ENCODE measurements at regions not wholly inside any gene's neighbourhood (a gene's known extent, or its start where the extent isn't known, plus 50 kb on each side); places are given as distances from the start of the nearest gene placed in this dataset.

DNA sequence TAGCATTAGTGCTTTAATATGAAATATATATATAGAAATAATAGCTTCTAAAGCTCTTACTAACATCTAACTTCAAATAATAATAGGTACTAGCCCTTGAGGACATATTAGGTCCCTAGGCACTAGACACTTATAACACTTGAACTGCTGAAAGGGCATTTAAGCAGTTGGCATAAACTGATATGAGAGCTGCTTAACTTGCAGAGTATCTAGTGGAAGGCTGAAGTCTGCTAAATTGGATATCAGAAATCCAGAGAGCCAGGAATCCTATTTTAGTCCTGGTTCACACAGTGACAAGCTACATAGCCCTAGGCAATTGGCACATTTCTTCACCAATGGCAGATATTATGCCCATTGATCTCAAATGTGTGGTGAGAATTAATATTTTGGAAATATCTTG lies 326.9 kb upstream of the UBE2E3 start:
- DNase-seq (ENCODE audit: low spot score): no peak
- Histone ChIP-seq H3K36me3 (no peaks in the 10 kb centered on the region), H3K27me3 (replicated peaks; ENCODE audit: insufficient read depth) (no peaks in the 10 kb centered on the region), H3K4me3 (no peak overlapping the region), H3K4me1 (replicated peaks) (no peaks in the 10 kb centered on the region), H3K27ac (no peak overlapping the region), H3K9me3 (no peaks in the 10 kb centered on the region)
- intact Hi-C loops (cut with DNase I): no loop called here
- TF ChIP-seq, protein P1, sequence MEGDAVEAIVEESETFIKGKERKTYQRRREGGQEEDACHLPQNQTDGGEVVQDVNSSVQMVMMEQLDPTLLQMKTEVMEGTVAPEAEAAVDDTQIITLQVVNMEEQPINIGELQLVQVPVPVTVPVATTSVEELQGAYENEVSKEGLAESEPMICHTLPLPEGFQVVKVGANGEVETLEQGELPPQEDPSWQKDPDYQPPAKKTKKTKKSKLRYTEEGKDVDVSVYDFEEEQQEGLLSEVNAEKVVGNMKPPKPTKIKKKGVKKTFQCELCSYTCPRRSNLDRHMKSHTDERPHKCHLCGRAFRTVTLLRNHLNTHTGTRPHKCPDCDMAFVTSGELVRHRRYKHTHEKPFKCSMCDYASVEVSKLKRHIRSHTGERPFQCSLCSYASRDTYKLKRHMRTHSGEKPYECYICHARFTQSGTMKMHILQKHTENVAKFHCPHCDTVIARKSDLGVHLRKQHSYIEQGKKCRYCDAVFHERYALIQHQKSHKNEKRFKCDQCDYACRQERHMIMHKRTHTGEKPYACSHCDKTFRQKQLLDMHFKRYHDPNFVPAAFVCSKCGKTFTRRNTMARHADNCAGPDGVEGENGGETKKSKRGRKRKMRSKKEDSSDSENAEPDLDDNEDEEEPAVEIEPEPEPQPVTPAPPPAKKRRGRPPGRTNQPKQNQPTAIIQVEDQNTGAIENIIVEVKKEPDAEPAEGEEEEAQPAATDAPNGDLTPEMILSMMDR (IDR thresholded peaks at IDR 0.05): no peak
- no peak for TF ChIP-seq POLR2AphosphoS5 (IDR thresholded peaks at IDR 0.05)
- no peak for TF ChIP-seq POLR2A (IDR thresholded peaks at IDR 0.05)

DNA sequence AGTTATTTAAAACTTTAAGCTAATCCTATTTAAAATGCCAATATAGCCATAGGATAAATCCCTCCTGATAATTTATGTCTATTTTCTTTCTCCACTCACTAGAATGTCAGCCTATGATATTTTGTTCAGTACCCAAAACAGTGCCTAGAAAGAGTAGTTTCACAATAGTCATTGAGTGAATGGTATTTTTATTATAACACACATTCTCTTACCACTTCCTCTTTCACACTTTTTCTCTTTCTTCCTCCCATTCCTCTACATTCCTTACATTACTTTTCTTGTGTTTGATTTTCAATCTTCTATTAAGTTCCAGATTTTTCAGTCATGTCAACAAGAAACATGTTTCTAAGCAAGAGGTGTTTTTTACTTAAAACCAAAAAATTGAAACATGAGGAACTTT lies 327.6 kb upstream of the UBE2E3 start:
- intact Hi-C loops (cut with DNase I): no loop called here
- H3K9me3 ChIP-seq: no peaks in the 10 kb centered on the region
- no peak overlapping the region for H3K27ac ChIP-seq
- H3K4me3 ChIP-seq: no peak overlapping the region
- TF ChIP-seq POLR2A (IDR thresholded peaks at IDR 0.05): no peak
- TF ChIP-seq, protein P1 (IDR thresholded peaks at IDR 0.05): no peak
- TF ChIP-seq POLR2AphosphoS5 (IDR thresholded peaks at IDR 0.05): no peak
- no peak for DNase-seq (ENCODE audit: low spot score)
- H3K27me3 ChIP-seq (replicated peaks; ENCODE audit: insufficient read depth): no peaks in the 10 kb centered on the region
- H3K36me3 ChIP-seq: no peaks in the 10 kb centered on the region
- no peaks in the 10 kb centered on the region for H3K4me1 ChIP-seq (replicated peaks)

DNA sequence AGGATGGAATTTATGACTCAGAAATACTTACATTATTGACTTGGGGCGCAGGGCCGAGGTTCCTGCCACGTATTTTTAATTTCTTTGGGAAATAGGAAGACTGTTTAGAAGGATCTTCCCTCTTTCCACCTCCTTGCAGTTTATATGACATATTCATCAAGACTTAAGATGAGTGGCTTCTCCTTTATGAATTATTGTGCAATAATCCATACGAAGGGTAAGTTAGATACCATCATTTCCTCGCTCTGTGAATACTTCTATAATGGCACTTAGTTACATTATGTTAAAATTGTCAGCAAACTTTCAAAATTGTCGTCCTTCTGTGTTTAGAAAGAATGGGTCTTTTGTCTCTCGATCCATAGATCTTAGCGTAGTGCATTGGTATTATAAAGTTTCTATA lies 328.8 kb upstream of the UBE2E3 start:
- no peaks in the 10 kb centered on the region for H3K9me3 ChIP-seq
- TF ChIP-seq POLR2A (IDR thresholded peaks at IDR 0.05): no peak
- TF ChIP-seq, protein P1 (IDR thresholded peaks at IDR 0.05): no peak
- no peak for TF ChIP-seq POLR2AphosphoS5 (IDR thresholded peaks at IDR 0.05)
- no peak for DNase-seq (ENCODE audit: low spot score)
- H3K4me3 ChIP-seq: no peak overlapping the region
- no peaks in the 10 kb centered on the region for H3K36me3 ChIP-seq
- intact Hi-C loops (cut with DNase I): no loop called here
- WGBS: 79% methylated on average over 8 of the region's 8 CpGs
- no peaks in the 10 kb centered on the region for H3K4me1 ChIP-seq (replicated peaks)
- no peaks in the 10 kb centered on the region for H3K27me3 ChIP-seq (replicated peaks; ENCODE audit: insufficient read depth)
- H3K27ac ChIP-seq: no peak overlapping the region

DNA sequence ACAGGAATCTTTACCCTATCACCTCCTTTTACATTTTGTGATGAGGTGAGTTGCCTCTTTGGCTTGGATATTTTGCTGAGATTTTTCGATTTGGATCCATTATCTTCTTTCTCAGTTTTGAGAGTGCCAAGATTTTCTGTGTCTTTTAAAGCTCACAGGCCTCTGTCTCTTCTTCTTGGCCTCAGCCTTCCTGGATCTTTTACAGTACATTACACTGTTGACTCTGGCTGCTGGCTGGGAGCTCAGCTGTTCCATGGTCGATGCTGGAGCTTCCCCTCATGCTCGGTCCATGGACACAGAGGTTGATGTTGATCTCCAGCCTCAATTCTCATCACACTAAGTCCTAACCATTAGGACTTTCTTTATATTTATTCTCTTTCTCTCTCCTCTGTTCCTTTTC lies 332.8 kb upstream of the UBE2E3 start:
- Histone ChIP-seq H3K9me3 (no peaks in the 10 kb centered on the region), H3K27me3 (replicated peaks; ENCODE audit: insufficient read depth) (no peaks in the 10 kb centered on the region), H3K4me3 (no peak overlapping the region), H3K27ac (no peak overlapping the region), H3K4me1 (replicated peaks) (no peaks in the 10 kb centered on the region), H3K36me3 (no peaks in the 10 kb centered on the region)
- intact Hi-C loops (cut with DNase I): no loop called here
- WGBS: 29% methylated on average over 3 of the region's 3 CpGs
- no peak for TF ChIP-seq POLR2A (IDR thresholded peaks at IDR 0.05)
- TF ChIP-seq POLR2AphosphoS5 (IDR thresholded peaks at IDR 0.05): no peak
- TF ChIP-seq, protein P1 (IDR thresholded peaks at IDR 0.05): no peak
- DNase-seq (ENCODE audit: low spot score): no peak

DNA sequence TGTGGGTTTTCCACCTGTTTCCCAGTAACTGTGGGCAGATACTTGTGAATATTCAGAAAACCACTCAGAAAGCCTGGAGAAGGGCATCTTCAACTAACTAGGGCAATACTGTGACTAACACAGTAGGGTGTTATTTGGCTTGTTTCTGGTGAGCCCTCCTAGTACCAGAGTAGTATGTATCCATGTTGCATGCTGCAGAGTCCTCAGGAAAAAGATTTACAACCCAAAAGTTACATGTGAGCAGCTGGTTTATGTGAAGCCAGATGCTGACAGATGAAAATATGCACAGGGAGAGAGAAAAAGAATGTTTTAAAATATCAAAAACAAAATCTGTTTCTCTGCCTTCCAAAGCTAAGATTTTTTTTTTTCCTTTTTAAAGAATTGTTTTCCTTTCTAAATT lies 333.2 kb upstream of the UBE2E3 start:
- H3K9me3 ChIP-seq: no peaks in the 10 kb centered on the region
- DNase-seq (ENCODE audit: low spot score): no peak
- no peaks in the 10 kb centered on the region for H3K4me1 ChIP-seq (replicated peaks)
- H3K27me3 ChIP-seq (replicated peaks; ENCODE audit: insufficient read depth): no peaks in the 10 kb centered on the region
- no peaks in the 10 kb centered on the region for H3K36me3 ChIP-seq
- intact Hi-C loops (cut with DNase I): no loop called here
- H3K4me3 ChIP-seq: no peak overlapping the region
- TF ChIP-seq POLR2A (IDR thresholded peaks at IDR 0.05) (no peak), POLR2AphosphoS5 (IDR thresholded peaks at IDR 0.05) (no peak)
- TF ChIP-seq, protein P1 (IDR thresholded peaks at IDR 0.05): no peak
- H3K27ac ChIP-seq: no peak overlapping the region
